HCT116 (cell line): ENCODE measurements at regions not wholly inside any gene's neighbourhood (a gene's known extent, or its start where the extent isn't known, plus 50 kb on each side); places are given as distances from the start of the nearest gene placed in this dataset.

Source experiments
- ATAC-seq: fragments of 200-7000 bp; cut with Tn5 transposase; 2 replicates; pipeline ENCODE4 v1.9.1; 2020; ENCODE audit warnings: mild to moderate bottlenecking, moderate library complexity
- BruUV-seq: library from RNA; stranded (reverse); fragments of 400-500 nt; replicated peaks from 2 replicates; lab custom pipeline; 2021; lab: Mats Ljungman, UMichigan
- CTCF ChIA-PET: fragments of 300-600 bp; sonication (Branson Sonifier 250); formaldehyde crosslinking; loops from one replicate; lab custom pipeline; 2021; ENCODE audit warnings: antibody characterized with exemption; lab: Charles Lee
- POLR2A ChIA-PET: fragments of 300-600, 350-600 bp; sonication (Branson Sonifier 250); formaldehyde crosslinking; loops from one replicate; lab custom pipeline; 2021; ENCODE audit warnings: antibody characterized with exemption; lab: Charles Lee
- RAD21 ChIA-PET, 2 experiments: fragments of 300-600 bp; sonication (Branson Sonifier 250); formaldehyde crosslinking; loops; one replicate each; lab custom pipeline; 2023; ENCODE audit warnings: low total read pairs in 2 of 2; ENCODE audit not compliant: uncharacterized antibody in 2 of 2, unreplicated experiment in 2 of 2, low non-redundant PET in 1 of 2; lab: Charles Lee
- DNase-seq: peaks from one replicate; pipeline ENCODE4 v3.0.0-alpha.2; 2010; ENCODE audit warnings: low read depth, low spot score
- H2AFZ ChIP-seq: fragments of 200-600 bp; shearing (Covaris generic), sonication (generic); 2 replicates; pipeline ENCODE4 v1.6.1; 2017; ENCODE audit warnings: low read depth, mixed run types, mixed read lengths, antibody characterized with exemption, low read length; ENCODE audit not compliant: poor library complexity, severe bottlenecking
- H3K27ac ChIP-seq: 2 replicates; pipeline ENCODE4 v1.5.1; 2012; ENCODE audit warnings: low read depth, low read length
- H3K27me3 ChIP-seq: fragments of 200-600 bp; sonication (generic); 2 replicates; pipeline ENCODE4 v1.6.1; 2016; ENCODE audit warnings: mixed run types, low read length, mixed read lengths; ENCODE audit not compliant: insufficient read depth
- H3K36me3 ChIP-seq, 2 experiments: fragments of 200-500 bp in 1 of 2; fragments of 200-600 bp in 1 of 2; sonication (Bioruptor generic) in 1 of 2; sonication (generic) in 1 of 2; 2 replicates each; pipeline versions ENCODE4 v1.5.1 to v1.6.1; 2014 to 2016; ENCODE audit warnings: low read length in 2 of 2, inconsistent platforms in 1 of 2, mixed read lengths in 1 of 2, mixed run types in 1 of 2; ENCODE audit not compliant: insufficient read depth in 2 of 2, control insufficient read depth in 1 of 2
- H3K4me1 ChIP-seq, 2 experiments: fragments of 200-600 bp in 1 of 2; sonication (generic) in 1 of 2; 2 replicates each; pipeline versions ENCODE4 v1.5.1 to v1.6.1; 2012 to 2017; ENCODE audit warnings: low read length in 2 of 2, inconsistent platforms in 1 of 2, mild to moderate bottlenecking in 1 of 2, mixed read lengths in 1 of 2, mixed run types in 1 of 2, moderate library complexity in 1 of 2; ENCODE audit not compliant: insufficient read depth in 2 of 2, control insufficient read depth in 1 of 2
- H3K4me2 ChIP-seq: fragments of 200-600 bp; sonication (generic); 2 replicates; pipeline ENCODE4 v1.6.1; 2017; ENCODE audit warnings: mixed run types, low read length, mixed read lengths
- H3K4me3 ChIP-seq, 2 experiments: fragments of 200-600 bp in 1 of 2; sonication (generic) in 1 of 2; replicated peaks in 1 of 2; 2 replicates each; pipeline ENCODE4 v1.5.1; 2011 to 2016; ENCODE audit warnings: low read length in 2 of 2, control low read depth in 1 of 2, low read depth in 1 of 2, mild to moderate bottlenecking in 1 of 2, mixed read lengths in 1 of 2, mixed run types in 1 of 2
- H3K79me2 ChIP-seq: fragments of 200-600 bp; sonication (generic); 2 replicates; pipeline ENCODE4 v1.6.1; 2017; ENCODE audit warnings: mild to moderate bottlenecking, mixed run types, low read length, moderate library complexity, mixed read lengths; ENCODE audit not compliant: insufficient read depth
- H3K9ac ChIP-seq: fragments of 200-600 bp; sonication (generic); 2 replicates; pipeline ENCODE4 v1.6.1; 2016; ENCODE audit warnings: low read length, mixed read lengths
- H3K9me2 ChIP-seq: fragments of 200-600 bp; sonication (generic), shearing (Covaris generic); 2 replicates; pipeline ENCODE4 v1.6.1; 2017; ENCODE audit warnings: mixed run types, mild to moderate bottlenecking, moderate library complexity; ENCODE audit not compliant: insufficient read depth
- H3K9me3 ChIP-seq, 2 experiments: fragments of 200-500 bp in 1 of 2; fragments of 200-600 bp in 1 of 2; sonication (Bioruptor generic) in 1 of 2; sonication (generic) in 1 of 2; 2 replicates each; pipeline ENCODE4 v1.6.1; 2014 to 2017; ENCODE audit warnings: low read length in 2 of 2, mixed read lengths in 2 of 2, inconsistent platforms in 1 of 2, low read depth in 1 of 2, mild to moderate bottlenecking in 1 of 2, mixed run types in 1 of 2, moderate library complexity in 1 of 2; ENCODE audit not compliant: control insufficient read depth in 1 of 2, insufficient read depth in 1 of 2
- H4K20me1 ChIP-seq: fragments of 200-600 bp; sonication (generic), shearing (Covaris generic); 2 replicates; pipeline ENCODE4 v1.6.1; 2017; ENCODE audit warnings: mixed run types, mild to moderate bottlenecking, moderate library complexity; ENCODE audit not compliant: insufficient read depth
- CBX3 ChIP-seq: IDR thresholded peaks from 2 replicates; pipeline ENCODE4 v1.6.1; 2012; ENCODE audit warnings: low read depth
- EGR1 ChIP-seq: IDR thresholded peaks from 2 replicates; pipeline ENCODE4 v1.6.1; 2012; ENCODE audit warnings: low read depth
- ELF1 ChIP-seq: IDR thresholded peaks from 2 replicates; pipeline ENCODE4 v1.6.1; 2012; ENCODE audit warnings: low read depth, borderline replicate concordance
- EZH2 ChIP-seq: fragments of 200-600 bp; sonication (generic); IDR thresholded peaks from 2 replicates; pipeline ENCODE4 v1.6.1; 2017; ENCODE audit warnings: antibody characterized with exemption, mixed run types
- FOSL1 ChIP-seq: IDR thresholded peaks from 2 replicates; pipeline ENCODE4 v1.6.1; 2012; ENCODE audit warnings: low read depth
- POLR2A ChIP-seq: IDR thresholded peaks from 2 replicates; pipeline ENCODE4 v1.7.0; 2011; ENCODE audit warnings: borderline replicate concordance; ENCODE audit not compliant: insufficient read depth, insufficient read length; ENCODE audit errors: extremely low read depth
- POLR2AphosphoS5 ChIP-seq: IDR thresholded peaks from 2 replicates; pipeline ENCODE4 v1.6.1; 2011; ENCODE audit warnings: mild to moderate bottlenecking, low read depth, low read length, moderate library complexity
- RAD21 ChIP-seq: IDR thresholded peaks from 2 replicates; pipeline ENCODE4 v1.6.1; 2012; ENCODE audit warnings: low read depth, mild to moderate bottlenecking
- SIN3A ChIP-seq: IDR thresholded peaks from 2 replicates; pipeline ENCODE4 v1.6.1; 2012; ENCODE audit warnings: low read depth
- SRF ChIP-seq: IDR thresholded peaks from 2 replicates; pipeline ENCODE4 v1.6.1; 2012; ENCODE audit warnings: low read depth
- intact Hi-C: fragments of 100-400 bp; cut with micrococcal nuclease; formaldehyde crosslinking; loops from 2 replicates; pipeline ENCODE4 v1.10.0; 2022
- TF ChIP-seq, protein P1 (sequence below), 3 experiments: fragments of 200-600 bp in 1 of 3; sonication (generic) in 1 of 3; IDR thresholded peaks in 2 of 3; conservative IDR thresholded peaks in 1 of 3; 2 replicates each; pipeline ENCODE4 v1.5.1; 2012 to 2017; ENCODE audit warnings: low read depth in 2 of 3, low read length in 2 of 3, antibody characterized with exemption in 1 of 3, borderline replicate concordance in 1 of 3, control low read depth in 1 of 3, mild to moderate bottlenecking in 1 of 3, mixed read lengths in 1 of 3, mixed run types in 1 of 3, moderate library complexity in 1 of 3; ENCODE audit not compliant: insufficient read depth in 1 of 3
- TF ChIP-seq, protein P2 (sequence below): IDR thresholded peaks from 2 replicates; pipeline ENCODE4 v1.6.1; 2011; ENCODE audit warnings: mild to moderate bottlenecking, low read length, moderate library complexity; ENCODE audit not compliant: insufficient replicate concordance; ENCODE audit errors: extremely low read depth
- TF ChIP-seq, protein P3 (sequence below): IDR thresholded peaks from 2 replicates; pipeline ENCODE4 v1.6.1; 2012
- TF ChIP-seq, protein P4 (sequence below): IDR thresholded peaks from 2 replicates; pipeline ENCODE4 v1.6.1; 2012; ENCODE audit warnings: low read depth

DNA sequence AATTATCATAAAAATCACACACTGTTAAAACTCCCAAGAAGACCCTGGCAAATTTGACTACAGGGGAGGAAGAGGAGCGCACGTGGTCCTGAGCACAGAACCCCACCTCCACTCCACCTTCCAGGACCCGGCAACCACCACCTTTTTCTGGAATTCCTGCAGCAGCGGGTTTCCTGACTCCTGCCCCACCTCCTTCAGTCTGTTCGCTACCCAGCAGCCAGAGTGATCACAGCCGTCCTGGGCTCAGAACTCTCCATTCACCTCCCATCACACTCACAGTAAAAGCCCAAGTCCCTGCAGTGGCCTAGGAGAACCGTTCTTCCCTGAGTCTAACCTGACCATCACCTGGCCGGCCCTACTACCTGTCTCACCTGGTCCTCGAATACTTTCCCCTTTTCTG is 107.4 kb upstream of the FAM204A start:
- CTCF ChIA-PET, result interaction anchor here (1.1 to 8.6 kb wide), 2 partner anchors 10 to 26 kb away, joined by 5 to 55 read pairs; no protein-coding TSS in a partner anchor

More for the DNA sequence above, 107.4 kb upstream of the FAM204A start:
- BruUV-seq, result no TSS peak
- H3K4me1 ChIP-seq, result no peaks in the 10 kb centered on the region
- H3K27me3 ChIP-seq, result peaks cover 24% of the 10 kb centered on the region; the same call in 1 of the 2 replicates
- RAD21 ChIA-PET, result no interaction called here
- intact Hi-C loops, result no loop called here
- DNase-seq (no peak), ATAC-seq (no peak)
- H3K79me2 ChIP-seq, result no peaks in the 10 kb centered on the region
- H3K36me3 ChIP-seq, result no peaks in the 10 kb centered on the region
- no peaks in the 10 kb centered on the region for H3K9me2 ChIP-seq
- no peak overlapping the region for H3K4me2 ChIP-seq
- no peaks in the 10 kb centered on the region for H3K9me3 ChIP-seq
- TF ChIP-seq, protein P1, sequence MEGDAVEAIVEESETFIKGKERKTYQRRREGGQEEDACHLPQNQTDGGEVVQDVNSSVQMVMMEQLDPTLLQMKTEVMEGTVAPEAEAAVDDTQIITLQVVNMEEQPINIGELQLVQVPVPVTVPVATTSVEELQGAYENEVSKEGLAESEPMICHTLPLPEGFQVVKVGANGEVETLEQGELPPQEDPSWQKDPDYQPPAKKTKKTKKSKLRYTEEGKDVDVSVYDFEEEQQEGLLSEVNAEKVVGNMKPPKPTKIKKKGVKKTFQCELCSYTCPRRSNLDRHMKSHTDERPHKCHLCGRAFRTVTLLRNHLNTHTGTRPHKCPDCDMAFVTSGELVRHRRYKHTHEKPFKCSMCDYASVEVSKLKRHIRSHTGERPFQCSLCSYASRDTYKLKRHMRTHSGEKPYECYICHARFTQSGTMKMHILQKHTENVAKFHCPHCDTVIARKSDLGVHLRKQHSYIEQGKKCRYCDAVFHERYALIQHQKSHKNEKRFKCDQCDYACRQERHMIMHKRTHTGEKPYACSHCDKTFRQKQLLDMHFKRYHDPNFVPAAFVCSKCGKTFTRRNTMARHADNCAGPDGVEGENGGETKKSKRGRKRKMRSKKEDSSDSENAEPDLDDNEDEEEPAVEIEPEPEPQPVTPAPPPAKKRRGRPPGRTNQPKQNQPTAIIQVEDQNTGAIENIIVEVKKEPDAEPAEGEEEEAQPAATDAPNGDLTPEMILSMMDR (IDR thresholded peaks at IDR 0.05 in 2 of 3, conservative IDR thresholded peaks at IDR 0.05 in 1 of 3; ENCODE audit: borderline replicate concordance in 1 of 3, insufficient read depth in 1 of 3, low read depth in 2 of 3, low read length in 2 of 3), result no peak
- no peak for TF ChIP-seq SIN3A
- TF ChIP-seq EZH2, result no peak
- TF ChIP-seq ELF1, result no peak
- TF ChIP-seq POLR2AphosphoS5, result no peak
- TF ChIP-seq FOSL1, result no peak
- TF ChIP-seq, protein P2, sequence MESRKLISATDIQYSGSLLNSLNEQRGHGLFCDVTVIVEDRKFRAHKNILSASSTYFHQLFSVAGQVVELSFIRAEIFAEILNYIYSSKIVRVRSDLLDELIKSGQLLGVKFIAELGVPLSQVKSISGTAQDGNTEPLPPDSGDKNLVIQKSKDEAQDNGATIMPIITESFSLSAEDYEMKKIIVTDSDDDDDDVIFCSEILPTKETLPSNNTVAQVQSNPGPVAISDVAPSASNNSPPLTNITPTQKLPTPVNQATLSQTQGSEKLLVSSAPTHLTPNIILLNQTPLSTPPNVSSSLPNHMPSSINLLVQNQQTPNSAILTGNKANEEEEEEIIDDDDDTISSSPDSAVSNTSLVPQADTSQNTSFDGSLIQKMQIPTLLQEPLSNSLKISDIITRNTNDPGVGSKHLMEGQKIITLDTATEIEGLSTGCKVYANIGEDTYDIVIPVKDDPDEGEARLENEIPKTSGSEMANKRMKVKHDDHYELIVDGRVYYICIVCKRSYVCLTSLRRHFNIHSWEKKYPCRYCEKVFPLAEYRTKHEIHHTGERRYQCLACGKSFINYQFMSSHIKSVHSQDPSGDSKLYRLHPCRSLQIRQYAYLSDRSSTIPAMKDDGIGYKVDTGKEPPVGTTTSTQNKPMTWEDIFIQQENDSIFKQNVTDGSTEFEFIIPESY, result no peak
- TF ChIP-seq, protein P3, sequence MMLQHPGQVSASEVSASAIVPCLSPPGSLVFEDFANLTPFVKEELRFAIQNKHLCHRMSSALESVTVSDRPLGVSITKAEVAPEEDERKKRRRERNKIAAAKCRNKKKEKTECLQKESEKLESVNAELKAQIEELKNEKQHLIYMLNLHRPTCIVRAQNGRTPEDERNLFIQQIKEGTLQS, result no peak
- no peak for TF ChIP-seq CBX3
- TF ChIP-seq RAD21, result no peak
- TF ChIP-seq SRF, result no peak
- TF ChIP-seq POLR2A, result no peak
- TF ChIP-seq EGR1, result no peak
- TF ChIP-seq, protein P4, sequence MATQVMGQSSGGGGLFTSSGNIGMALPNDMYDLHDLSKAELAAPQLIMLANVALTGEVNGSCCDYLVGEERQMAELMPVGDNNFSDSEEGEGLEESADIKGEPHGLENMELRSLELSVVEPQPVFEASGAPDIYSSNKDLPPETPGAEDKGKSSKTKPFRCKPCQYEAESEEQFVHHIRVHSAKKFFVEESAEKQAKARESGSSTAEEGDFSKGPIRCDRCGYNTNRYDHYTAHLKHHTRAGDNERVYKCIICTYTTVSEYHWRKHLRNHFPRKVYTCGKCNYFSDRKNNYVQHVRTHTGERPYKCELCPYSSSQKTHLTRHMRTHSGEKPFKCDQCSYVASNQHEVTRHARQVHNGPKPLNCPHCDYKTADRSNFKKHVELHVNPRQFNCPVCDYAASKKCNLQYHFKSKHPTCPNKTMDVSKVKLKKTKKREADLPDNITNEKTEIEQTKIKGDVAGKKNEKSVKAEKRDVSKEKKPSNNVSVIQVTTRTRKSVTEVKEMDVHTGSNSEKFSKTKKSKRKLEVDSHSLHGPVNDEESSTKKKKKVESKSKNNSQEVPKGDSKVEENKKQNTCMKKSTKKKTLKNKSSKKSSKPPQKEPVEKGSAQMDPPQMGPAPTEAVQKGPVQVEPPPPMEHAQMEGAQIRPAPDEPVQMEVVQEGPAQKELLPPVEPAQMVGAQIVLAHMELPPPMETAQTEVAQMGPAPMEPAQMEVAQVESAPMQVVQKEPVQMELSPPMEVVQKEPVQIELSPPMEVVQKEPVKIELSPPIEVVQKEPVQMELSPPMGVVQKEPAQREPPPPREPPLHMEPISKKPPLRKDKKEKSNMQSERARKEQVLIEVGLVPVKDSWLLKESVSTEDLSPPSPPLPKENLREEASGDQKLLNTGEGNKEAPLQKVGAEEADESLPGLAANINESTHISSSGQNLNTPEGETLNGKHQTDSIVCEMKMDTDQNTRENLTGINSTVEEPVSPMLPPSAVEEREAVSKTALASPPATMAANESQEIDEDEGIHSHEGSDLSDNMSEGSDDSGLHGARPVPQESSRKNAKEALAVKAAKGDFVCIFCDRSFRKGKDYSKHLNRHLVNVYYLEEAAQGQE, result no peak
- H3K4me3 ChIP-seq, result no peak overlapping the region
- no peak overlapping the region for H2AFZ ChIP-seq
- no peak overlapping the region for H3K27ac ChIP-seq
- POLR2A ChIA-PET, result no interaction called here
- no peaks in the 10 kb centered on the region for H4K20me1 ChIP-seq
- no peak overlapping the region for H3K9ac ChIP-seq
